Neutrophil (primary cell): ENCODE measurements at regions not wholly inside any gene's neighbourhood (a gene's known extent, or its start where the extent isn't known, plus 50 kb on each side); places are given as distances from the start of the nearest gene placed in this dataset.

Experiments
- H3K27ac ChIP-seq: fragments of 200-600 bp; sonication (generic); 2 replicates; pipeline ENCODE4 v1.5.1; 2016; ENCODE audit warnings: mild to moderate bottlenecking, moderate library complexity
- H3K27me3 ChIP-seq: fragments of 200-600 bp; sonication (generic); 2 replicates; pipeline ENCODE4 v1.6.0; 2016; ENCODE audit warnings: mild to moderate bottlenecking
- H3K36me3 ChIP-seq: fragments of 200-600 bp; sonication (generic); 2 replicates; pipeline ENCODE4 v1.5.1; 2017
- H3K4me1 ChIP-seq, 2 experiments: fragments of 200-600 bp in 1 of 2; sonication (generic) in 1 of 2; 1 replicate in 1 of 2; 2 replicates in 1 of 2; pipeline versions ENCODE4 v1.5.1 to v1.6.1; 2013 to 2016; ENCODE audit warnings: low read depth in 1 of 2, low read length in 1 of 2, mild to moderate bottlenecking in 1 of 2, moderate library complexity in 1 of 2; ENCODE audit not compliant: control insufficient read depth in 1 of 2, insufficient read depth in 1 of 2
- H3K4me3 ChIP-seq, 2 experiments: fragments of 200-600 bp in 1 of 2; sonication (generic) in 1 of 2; 1 replicate in 1 of 2; 2 replicates in 1 of 2; pipeline ENCODE4 v1.5.1; 2013 to 2016; ENCODE audit warnings: low read depth in 1 of 2, low read length in 1 of 2, mild to moderate bottlenecking in 1 of 2, moderate library complexity in 1 of 2
- H3K9me3 ChIP-seq: fragments of 200-600 bp; sonication (generic); 2 replicates; pipeline ENCODE4 v1.5.1; 2016
- TF ChIP-seq, protein P1 (sequence below): fragments of 200-600 bp; sonication (generic); IDR thresholded peaks from 2 replicates; pipeline ENCODE4 v1.5.1; 2016; ENCODE audit warnings: antibody characterized with exemption

DNA sequence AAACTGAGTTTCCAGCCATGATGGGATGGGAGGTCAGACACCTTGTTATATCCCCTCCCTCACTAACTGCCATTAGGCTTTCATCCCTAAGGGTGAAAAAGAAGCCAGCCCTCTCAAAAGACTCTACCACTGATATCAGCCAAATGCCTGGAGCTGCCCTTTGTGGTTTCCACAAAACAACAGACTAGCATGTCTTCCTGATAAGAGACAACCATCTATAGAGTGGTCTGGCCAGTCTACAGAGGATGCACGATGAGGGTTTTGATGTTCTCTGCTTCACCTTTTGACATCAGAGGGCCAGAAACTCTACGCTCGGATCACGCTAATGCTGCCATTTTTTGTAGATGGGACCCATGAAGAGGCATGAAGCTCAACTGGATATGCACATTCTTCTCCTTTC lies 61.7 kb upstream of the ARHGAP18 start:
- no peak overlapping the region for H3K4me3 ChIP-seq
- H3K27ac ChIP-seq = no peak overlapping the region
- TF ChIP-seq, protein P1, sequence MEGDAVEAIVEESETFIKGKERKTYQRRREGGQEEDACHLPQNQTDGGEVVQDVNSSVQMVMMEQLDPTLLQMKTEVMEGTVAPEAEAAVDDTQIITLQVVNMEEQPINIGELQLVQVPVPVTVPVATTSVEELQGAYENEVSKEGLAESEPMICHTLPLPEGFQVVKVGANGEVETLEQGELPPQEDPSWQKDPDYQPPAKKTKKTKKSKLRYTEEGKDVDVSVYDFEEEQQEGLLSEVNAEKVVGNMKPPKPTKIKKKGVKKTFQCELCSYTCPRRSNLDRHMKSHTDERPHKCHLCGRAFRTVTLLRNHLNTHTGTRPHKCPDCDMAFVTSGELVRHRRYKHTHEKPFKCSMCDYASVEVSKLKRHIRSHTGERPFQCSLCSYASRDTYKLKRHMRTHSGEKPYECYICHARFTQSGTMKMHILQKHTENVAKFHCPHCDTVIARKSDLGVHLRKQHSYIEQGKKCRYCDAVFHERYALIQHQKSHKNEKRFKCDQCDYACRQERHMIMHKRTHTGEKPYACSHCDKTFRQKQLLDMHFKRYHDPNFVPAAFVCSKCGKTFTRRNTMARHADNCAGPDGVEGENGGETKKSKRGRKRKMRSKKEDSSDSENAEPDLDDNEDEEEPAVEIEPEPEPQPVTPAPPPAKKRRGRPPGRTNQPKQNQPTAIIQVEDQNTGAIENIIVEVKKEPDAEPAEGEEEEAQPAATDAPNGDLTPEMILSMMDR = no peak

GRCh38 chr6:129767776-129768485 lies 58.0 kb upstream of the ARHGAP18 start:
- H3K27me3 ChIP-seq = peaks cover 97% of the 10 kb centered on the region
- H3K4me3 ChIP-seq = no peak overlapping the region
- TF ChIP-seq, protein P1 = no peak

More for the DNA sequence above, 61.7 kb upstream of the ARHGAP18 start:
- peaks cover 69% of the 10 kb centered on the region for H3K27me3 ChIP-seq
- H3K9me3 ChIP-seq = no peaks in the 10 kb centered on the region
- H3K36me3 ChIP-seq = no peaks in the 10 kb centered on the region
- H3K4me1 ChIP-seq = peaks cover 0 to 5% of the 10 kb centered on the region in 2 experiments

GRCh38 chr6:129766959-129767728 lies 57.2 kb upstream of the ARHGAP18 start:
- TF ChIP-seq, protein P1 = no peak
- Histone ChIP-seq H3K4me3 (no peak overlapping the region), H3K36me3 (no peaks in the 10 kb centered on the region), H3K27me3 (peaks cover 97% of the 10 kb centered on the region), H3K9me3 (no peaks in the 10 kb centered on the region), H3K27ac (no peak overlapping the region), H3K4me1 (peaks cover 0 to 5% of the 10 kb centered on the region in 2 experiments)

More at GRCh38 chr6:129767776-129768485, 58.0 kb upstream of the ARHGAP18 start:
- no peaks in the 10 kb centered on the region for H3K9me3 ChIP-seq
- no peak overlapping the region for H3K27ac ChIP-seq
- H3K36me3 ChIP-seq = no peaks in the 10 kb centered on the region
- peaks cover 0 to 5% of the 10 kb centered on the region in 2 experiments for H3K4me1 ChIP-seq

DNA sequence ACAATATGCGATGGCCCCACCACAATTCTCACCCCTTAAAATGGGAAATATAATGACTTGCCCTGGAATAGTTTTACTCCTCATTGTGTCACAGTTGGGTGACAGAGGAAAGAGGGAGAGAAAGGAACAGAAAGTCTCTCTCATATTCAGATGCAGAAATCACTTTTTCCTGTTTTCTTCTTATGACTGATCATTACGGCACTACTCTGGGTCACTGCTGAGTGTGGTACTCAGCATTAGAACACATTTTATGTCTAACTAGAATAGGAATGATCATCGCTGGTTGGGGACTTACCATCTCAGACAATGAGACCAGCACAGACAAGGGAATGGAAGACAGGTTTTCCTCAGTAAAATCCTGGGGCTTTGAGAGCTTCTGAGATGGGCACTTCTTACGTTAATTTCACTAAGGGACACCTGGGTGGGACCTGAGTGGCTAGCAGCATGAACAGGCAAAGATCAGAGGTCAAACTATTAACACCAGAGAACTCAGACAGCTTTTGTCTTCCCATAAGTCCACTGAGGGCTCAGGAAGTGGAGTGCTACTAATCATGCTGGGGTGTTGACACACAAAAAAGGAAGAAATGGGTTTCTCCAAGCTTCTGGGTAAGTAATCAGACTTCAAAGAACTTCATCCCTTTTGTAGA lies 54.9 kb upstream of the ARHGAP18 start:
- TF ChIP-seq, protein P1 = no peak
- Histone ChIP-seq H3K9me3 (no peaks in the 10 kb centered on the region), H3K4me1 (peaks cover 0 to 5% of the 10 kb centered on the region in 2 experiments), H3K4me3 (no peak overlapping the region), H3K27me3 (peaks cover 91% of the 10 kb centered on the region), H3K36me3 (no peaks in the 10 kb centered on the region), H3K27ac (no peak overlapping the region)

GRCh38 chr6:129759796-129760605 lies 50.0 kb upstream of the ARHGAP18 start:
- TF ChIP-seq, protein P1 = no peak

More at GRCh38 chr6:129759796-129760605, 50.0 kb upstream of the ARHGAP18 start:
- Histone ChIP-seq H3K27me3 (peaks cover 43% of the 10 kb centered on the region), H3K9me3 (no peaks in the 10 kb centered on the region), H3K36me3 (no peaks in the 10 kb centered on the region), H3K4me3 (no peak overlapping the region), H3K4me1 (no peaks in the 10 kb centered on the region), H3K27ac (no peak overlapping the region)
